HG02642 (cell line): ENCODE measurements at regions not wholly inside any gene's neighbourhood (a gene's known extent, or its start where the extent isn't known, plus 50 kb on each side); places are given as distances from the start of the nearest gene placed in this dataset.

ENCODE experiments used
- ATAC-seq: cut with Tn5 transposase; IDR thresholded peaks from one replicate; pipeline ENCODE4 v1.9.1; 2021; ENCODE audit warnings: mild to moderate bottlenecking; ENCODE audit not compliant: unreplicated experiment, poor library complexity

DNA sequence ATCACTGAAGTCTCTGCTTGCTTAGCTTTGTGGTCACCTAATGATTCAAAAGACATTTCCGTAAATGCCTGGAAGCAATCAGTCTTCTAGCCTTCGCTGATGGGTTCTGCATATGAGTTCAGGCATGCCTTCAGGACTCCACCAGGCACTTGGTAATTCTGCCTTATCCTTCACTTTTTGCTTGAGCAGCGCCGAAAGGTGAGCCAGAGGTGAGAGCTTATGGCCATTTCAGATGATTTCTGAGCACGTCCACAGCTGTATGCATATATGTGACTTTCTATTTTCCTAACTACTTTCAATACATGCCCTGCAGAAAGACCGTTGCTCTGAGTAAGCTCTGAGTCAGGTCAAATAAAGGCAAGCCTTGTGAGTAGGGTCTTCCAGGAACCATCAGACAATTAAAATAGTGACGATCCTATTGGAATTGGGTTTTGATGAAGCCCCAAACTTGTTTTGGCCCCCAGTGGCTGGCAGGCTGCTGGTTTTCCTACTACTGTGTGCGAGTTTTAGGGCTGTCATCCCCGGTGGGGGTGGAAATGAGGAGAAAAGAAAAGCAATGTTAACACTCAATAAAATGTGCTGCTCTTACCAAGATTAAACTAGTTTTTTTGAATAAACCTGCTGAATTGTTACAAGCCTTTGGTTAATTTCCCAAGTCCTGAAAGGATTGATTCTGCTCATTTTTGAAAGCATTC is 154.4 kb upstream of the AKR1E2 start:
- ATAC-seq: no peak

DNA sequence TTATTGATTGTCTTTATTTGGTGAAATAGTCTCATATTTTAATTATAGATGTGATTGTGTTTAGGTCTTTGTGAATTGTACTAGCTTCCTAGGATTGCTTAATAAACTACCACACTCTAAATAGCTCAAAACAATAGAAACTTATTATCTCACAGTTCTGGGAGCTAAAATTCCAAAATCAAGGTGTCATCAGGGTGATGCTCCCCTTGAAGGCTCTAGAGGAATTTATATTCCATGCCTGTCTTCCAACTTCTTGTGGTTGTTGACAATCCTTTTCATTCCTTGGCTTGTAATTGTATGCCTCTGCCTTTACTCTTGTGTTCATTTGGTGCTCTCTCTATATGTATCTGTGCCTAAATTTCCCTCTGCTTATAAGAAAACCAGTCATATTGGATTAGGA is 155.3 kb upstream of the AKR1E2 start:
- ATAC-seq: no peak

DNA sequence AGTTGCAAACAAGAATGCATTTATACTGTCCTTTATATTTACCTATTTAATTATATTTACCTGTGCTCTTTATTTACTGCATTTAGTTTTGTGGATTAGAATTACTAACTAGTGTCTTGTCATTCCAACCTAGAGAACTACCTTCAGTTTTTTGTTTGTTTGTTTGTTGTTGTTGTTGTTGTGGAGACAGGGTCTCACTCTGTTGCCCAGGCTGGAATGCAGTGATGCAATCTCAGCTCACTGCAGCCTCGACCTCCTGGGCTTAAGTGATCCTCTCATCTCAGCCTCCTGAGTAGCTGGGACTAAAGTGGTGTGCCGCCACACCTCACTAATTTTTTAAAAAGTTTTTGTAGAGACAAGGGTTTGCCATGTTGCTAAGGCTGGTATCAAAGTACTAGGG is 156.4 kb upstream of the AKR1E2 start:
- ATAC-seq: no peak

DNA sequence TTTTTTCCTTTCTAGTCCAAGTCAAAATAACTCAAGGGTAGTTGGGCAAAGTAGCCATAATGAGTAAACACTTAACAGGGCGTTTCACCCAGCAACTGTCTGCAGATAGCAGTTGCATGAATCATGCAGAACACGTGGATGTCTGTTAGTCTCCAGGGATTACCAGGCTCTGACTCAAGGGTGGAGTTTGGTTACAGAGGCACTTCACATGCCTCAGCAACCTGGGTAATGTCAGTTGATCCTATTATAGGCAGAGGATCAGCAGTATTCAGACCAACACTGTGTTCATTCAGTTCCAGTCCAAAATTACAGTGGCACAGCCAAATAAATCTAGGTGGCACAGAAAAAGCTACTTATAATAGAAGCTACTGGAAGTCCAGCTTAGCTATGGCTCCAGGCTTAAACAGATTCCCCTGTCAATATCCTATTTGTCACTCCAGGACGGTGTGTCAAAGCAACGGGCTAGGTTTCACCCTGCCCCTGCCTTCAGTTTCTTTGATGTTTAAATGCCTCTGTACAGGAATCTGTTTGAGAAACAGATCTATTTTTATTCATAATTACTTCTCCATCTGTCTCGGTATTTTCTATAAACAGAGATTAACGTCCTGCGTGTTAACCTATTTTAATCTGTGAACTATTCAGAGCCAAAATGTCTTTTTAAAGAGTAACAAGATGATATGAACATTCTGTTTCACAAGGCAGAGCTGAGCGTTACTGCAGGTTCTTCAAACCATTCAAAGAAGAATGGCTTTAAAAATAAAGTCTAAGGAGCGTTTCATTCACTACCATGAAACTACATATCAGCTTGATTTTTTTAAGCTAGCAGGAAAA is 162.6 kb upstream of the AKR1E2 start:
- ATAC-seq: peak; percentile 90

DNA sequence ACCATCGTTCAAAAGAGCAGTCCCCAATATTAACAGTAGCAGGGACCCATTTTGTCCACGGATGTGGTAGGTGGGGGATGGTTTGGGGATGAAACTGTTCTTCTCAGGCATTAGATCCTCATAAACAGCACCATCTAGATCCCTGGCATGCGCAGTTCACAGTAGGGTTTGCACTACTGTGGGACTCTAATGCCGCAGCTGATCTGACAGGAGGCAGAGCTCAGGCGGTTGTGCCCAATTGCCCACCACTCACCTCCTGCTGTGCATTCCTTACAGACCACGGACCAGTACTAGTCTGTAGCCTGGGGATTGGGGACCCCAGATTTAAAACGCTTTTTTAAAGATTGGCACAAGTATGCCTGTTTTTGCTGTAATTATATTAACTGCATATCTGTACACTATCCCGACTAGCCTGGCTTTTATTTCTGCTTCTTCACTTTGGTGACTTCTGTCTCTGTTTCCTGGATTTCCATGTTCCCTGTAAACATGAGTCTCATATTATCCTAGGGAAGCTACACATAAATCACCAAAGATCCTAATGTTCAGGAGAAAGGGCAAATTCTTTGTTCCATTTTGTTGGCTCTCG is 163.3 kb upstream of the AKR1E2 start:
- ATAC-seq: no peak

DNA sequence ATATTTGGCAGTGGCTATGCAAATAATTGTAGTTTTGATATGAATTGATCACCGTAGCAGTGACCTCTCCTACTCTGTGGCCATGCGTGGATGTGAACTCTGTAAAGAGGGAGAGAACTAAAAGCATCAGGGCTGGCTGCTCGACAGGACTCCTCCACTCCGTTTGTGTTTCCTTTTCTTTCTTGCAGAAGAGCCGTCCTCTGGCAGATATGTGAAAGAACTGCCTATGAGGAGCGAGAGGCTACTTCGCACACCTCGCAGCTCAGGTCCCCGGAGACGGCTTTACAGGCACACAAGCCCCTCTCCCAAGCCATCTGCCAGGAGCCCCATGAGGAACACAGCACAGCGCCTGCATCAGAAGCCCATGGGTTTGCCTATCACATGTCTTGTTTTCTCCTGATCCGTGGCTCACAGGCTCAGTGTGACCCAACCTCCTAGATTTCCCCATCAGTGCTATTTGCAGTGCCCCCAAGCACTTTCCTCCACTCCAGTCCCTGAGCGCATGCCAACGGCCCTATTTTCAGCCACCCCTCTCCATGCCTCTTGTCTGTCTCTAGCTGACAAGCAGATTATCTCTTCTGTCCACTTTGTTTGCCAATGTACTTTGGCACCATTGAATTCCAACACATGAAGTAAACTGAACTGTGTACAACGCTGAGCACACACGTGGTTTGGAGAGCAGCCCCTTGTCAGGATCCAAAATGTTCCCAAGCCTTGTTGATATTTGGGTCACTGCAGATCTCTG is 164.3 kb upstream of the AKR1E2 start:
- no peak for ATAC-seq

DNA sequence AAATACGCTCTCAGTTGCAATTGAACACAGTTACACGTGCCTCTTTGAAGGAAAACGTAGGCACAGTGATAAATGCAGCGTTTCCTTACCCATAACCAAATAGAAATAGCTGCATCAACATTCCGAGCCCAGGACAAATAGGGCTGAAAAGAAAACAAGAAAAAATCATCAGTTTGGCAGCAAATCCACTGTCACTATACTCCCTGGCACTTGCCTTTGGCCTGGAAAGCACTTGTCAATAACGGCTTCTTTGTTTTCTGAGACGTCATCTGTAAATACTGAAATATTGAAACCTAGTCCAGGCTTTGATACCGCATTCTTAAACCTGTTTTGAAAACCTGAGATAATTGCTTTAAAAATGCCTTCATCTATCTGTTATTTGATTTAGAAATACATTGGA is 167.2 kb upstream of the AKR1E2 start:
- ATAC-seq: no peak

DNA sequence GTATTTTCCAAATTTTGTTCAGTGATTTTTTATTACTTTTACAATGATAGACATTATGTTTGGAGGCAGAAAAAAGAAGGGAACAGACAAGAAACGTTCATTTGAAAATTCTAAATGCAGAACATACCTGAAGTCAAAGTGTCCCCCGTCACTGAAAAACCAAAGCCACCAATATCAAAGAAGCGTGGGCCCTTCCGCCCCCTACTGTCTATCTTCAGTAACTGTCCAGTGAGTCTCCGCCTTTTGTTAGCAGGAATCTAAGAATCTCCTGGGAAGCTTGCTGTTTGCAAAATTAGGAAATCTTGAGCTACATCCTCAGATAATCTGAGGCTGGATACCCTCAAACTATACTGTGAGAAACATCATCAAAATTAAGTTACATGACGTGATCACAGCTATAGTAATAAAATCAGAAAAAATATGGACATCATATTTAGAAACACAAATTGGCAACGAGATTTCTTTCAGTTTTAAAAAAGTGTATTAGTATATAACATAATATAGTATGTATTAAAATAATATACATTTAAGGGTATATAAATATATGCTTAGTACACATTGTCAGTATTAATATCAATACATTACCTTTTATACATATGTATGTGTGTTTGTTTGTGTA is 169.3 kb upstream of the AKR1E2 start:
- ATAC-seq: no peak

DNA sequence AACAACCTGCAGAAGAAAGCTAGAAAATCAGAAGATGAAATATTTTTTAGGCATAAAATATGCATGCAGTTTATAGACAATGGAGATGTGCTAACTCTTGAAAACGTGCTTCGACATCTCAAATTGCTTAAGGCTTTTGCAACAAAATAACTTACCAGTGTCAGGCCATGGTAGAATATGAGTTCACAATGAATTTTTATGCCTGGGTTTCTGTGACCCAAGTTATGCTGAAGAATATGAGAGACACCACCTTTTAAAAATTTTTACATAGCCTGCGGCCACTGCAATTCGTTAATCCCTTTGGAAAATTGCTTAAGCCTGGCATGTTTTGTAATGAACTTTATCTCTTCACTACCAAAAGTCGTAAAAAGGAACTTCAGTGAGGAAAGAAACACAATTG is 170.1 kb upstream of the AKR1E2 start:
- no peak for ATAC-seq

DNA sequence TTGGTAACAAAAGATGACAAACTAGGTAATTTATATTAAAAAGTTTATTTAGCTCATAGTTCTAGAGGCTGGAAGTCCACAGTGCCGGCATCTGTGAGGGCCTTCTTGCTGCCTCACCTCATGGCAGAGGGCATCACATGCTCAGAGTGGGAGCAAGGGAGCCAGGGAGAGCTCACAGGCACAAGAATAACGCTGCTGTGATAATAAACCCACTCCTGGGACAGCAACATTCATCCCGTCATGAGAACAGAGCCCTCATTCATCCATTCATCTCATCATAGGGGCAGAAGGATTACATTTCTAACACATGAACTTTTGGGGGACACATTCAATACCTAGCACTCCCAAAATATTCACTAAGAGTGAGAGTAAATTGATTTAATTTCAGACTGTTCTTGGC is 170.6 kb upstream of the AKR1E2 start:
- no peak for ATAC-seq

DNA sequence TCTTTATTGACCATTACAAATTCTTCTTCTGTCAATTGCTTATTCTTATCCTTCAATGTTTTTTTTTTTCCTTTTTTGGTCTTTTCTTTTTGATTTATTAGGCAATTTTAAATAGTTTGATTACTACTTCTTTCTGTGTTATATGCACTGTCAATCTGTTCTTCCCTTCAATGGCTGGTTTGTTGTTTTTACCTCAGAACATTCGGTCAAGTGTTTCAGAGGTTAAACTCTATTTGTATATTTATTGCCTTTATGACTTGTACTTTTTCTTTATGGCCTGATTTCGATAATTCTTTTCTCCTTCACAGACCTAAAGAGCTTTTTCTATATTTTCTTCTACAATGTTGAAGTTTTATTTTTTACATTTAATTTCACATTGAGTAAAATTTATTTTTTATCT is 171.5 kb upstream of the AKR1E2 start:
- ATAC-seq: no peak

DNA sequence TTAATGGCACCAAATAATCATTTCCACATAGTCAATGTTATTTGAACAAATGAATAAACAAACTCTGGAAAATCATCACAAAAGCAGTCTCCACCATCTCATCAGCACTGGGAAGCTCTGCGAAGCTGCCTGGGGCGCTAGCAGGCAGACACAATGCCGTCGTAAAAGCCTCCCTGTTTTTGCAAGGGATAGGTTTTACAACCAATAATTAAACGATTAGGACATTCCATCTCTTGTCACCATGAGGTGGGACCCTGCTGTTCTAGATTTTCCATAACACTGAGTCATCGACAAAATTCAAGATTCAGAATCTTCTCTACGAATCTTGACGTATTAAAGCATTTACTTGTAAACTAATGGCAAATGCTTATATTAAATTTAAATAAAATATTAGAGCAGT is 172.8 kb upstream of the AKR1E2 start:
- ATAC-seq: no peak

DNA sequence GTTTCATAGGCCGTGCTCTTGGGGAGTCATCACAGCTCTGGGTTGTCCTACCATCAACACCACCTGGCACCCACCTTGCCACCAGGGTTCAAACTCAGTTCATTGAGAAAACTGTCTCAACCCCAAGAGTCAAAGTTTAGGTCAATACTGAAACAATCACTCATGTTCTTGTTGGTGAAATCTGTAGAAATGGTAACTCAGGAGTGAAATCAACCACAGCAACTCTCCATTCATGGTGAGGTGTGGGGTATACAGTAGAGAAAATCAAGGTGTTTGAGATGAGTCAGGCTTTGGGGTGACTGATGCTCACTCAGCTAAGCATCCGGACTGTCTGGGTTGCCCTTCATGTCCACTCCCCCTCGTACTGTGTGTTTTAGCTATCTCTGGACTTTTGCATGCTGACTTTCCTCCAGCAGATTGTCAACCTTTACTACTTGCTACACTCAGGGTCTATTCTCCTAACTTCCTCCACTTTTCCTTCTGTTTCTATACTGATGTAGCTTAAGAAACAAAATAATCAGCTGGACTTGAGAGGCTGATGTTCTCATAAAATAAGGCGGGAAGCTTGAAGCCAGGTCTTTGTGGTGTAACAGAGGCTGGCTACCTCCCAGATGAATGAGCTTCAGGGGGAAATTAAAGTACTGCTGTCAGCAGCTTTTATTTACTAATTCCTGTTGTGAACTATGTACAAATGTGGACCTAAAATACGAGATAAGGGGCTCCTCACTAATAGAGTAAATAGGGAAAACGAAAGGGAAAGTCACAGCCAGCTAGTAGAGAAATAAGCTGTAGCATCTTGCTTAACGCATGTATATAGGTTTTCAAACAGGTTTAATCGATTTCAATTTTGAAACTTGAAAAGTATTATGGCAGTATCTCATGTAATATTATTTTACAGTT is 173.6 kb upstream of the AKR1E2 start:
- ATAC-seq: peak; percentile 69

DNA sequence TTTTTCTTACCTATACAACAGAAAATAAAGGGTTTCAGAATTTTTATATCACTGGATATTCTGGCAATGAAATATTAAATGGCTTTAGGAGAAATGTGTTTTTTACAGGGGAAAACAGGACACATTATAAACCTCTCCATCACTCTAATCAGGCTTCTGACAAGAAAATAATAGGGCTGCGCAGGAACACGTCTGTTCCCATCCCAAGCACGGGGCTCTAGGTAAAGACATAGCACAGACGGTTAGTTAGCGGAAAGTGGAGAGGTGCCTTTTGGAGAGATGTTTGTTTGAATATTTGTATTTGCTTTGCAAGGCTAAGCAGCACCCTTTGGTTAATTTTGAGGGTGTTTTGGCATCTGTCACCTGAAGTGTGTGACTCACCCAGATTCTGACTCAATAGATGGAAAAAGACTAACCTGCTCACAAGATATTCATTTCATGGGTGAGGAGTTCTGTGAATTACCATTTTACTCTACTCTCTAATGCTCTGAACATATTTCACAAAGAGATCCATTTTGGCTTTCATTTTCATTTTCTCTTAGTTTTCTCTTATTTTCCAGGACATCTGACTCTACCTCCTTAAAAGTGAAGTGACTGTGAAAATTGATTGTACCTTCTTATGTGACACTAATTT is 174.5 kb upstream of the AKR1E2 start:
- peak; percentile 50 for ATAC-seq

DNA sequence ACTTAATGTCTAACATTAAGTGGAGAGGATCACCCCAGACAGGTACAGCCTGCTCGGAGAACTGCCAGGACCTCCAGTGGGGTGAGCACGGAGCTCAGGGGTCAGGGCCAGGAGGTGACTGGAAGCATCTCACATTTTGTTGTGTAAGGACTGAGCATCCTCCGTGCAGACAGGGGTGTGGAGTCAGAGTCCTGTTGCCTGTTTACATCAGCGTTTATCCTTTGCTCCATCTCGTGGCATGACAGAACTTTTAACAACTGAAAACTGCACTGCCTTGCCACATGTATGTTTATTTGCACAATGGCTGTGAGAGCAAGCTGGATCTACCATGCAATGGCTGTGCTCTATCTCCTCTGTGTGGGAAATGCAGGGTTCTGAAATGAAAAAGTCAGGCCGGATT is 175.4 kb upstream of the AKR1E2 start:
- ATAC-seq: no peak

DNA sequence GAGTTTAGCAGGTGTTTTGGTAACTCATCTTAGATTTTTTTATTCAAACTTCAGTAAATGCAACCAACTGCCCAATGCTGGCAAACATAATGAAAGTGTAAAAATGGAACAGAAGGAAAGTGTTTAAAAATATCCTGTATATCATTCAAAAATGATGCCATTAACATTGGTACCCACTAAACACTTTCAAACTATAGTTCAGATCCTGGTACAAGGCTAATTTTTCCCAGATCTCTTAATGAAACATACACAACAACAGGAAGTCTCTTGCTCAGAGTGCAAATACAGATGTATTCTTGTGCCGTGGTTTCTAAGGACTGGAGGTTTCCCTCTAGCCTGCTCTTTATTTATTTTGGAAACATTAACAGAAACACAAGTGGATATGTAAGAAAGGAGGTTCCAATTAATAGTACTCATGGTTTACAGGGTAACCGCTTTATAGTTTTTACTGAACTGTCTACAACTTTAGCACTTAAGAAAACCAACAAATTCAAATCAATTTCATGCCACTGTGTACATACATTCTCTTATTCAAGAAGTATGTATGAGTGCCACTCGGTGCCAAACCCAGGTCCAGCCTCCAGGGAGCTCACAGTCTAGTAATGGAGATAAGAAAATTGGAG is 176.0 kb upstream of the AKR1E2 start:
- ATAC-seq: no peak

DNA sequence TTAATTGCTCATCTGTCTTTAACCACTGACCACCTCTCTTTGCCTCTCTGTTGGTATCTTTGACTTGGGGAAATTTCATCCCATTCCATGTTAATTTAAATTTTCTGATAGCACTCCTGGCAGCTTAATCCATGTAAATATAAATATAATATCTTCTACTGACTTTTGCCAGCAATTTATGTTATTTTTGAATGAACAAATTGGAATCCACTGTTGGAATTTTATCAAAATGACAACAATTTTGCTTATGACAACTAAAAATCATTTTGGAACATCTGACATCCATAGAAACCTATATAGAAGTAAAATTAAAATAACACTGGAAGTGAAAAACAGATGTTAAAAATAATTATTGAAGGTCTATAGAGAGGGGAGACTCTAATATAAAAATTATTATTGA is 176.5 kb upstream of the AKR1E2 start:
- no peak for ATAC-seq

DNA sequence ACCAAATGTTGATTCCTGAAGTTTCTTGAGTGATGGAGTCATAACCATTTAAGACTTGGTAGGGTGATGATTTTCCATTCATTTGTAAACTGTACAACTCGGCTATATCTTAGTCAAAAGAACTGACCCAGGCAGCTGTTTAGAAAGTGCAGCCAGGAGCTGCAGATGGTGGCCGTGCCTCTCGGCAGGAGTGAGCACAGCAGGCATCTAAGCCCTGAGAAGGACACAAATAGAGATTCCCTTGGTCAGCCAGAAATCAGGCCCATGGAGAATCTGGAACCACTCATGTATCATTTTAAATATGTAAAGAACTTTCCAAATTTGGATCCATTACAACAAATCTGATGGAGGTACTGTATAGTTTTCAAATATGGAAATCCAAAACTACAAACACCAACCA is 177.0 kb upstream of the AKR1E2 start:
- ATAC-seq: no peak
